ENCODE measurements at regions not wholly inside any gene's neighbourhood (a gene's known extent, or its start where the extent isn't known, plus 50 kb on each side); places are given as distances from the start of the nearest gene placed in this dataset.

DNA sequence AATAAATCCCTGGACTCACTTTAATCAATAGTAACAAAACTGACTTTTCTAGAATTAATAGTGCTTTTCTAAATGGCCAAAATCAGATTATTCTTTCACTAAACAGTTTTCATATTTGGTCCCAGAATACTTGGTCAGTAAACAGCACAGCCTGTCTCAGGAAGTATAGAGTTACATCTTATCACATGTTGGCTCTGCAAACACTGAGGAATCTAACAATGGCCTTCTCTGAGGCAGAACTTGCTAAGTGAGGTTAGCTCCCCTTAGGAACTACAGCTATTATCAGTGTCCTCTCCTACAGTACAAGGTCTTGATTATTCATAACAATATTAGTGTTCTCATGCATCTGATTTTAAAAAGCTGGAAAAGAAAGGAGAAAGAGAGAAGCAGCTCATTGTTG lies 1622.8 kb downstream of the HACE1 start:
- no peak for DNase-seq

DNA sequence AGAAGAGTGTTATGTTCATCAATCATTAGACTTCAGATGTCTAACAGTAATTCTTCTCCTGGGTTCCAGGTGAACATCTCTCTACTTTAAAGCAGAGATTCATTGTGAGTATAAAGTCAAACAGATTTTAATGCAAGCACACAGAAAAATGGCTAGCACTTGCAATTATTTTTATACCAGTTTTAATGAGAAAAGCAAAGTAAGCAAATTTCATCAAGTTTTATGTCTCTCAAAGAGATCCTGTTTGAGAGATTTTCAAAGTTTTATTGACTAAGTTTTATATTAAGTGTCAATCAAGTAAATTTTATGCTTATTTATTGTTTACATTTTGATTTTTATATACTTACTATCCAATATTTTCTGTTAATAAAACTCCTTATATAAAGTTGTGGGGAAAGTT lies 1628.5 kb downstream of the HACE1 start:
- DNase-seq = no peak

DNA sequence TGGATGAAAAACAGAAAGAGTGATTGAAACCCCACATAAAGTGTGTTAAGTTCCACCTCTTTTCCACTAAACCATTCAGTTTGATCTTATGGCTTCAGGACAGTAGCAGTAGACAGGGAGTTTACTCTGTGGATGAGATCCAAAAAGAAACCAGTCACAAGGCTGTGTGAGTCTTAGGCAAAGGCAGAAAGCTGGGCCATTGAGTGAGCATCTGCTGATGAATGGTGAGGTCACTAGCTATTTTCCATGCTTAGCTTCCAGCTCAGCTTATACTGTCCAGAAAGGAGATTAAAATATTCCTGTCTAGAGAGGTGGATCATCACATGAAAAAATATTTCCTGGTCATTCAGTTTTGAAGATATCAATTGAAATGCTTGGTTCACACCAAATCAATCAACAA lies 1643.9 kb downstream of the HACE1 start:
- DNase-seq = no peak

DNA sequence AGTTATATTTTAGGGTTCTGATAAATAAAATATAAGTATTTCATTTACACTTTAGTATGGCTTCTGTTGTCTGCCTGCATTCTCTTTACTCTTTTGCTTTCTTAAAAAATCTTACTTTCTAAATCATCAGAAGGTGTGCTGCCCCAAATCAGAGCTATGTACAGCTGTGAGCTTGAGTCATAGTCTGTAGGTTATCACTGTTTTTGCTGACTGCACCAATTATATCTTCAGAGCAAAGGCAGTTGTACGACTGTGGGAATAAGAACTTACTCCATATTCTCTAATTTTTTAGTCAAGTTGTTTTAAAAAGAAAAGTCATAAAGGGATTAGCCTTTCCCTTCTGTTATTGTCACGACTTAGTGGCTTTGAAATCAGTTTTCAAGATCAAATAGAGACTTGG lies 1649.0 kb downstream of the HACE1 start:
- DNase-seq = no peak

DNA sequence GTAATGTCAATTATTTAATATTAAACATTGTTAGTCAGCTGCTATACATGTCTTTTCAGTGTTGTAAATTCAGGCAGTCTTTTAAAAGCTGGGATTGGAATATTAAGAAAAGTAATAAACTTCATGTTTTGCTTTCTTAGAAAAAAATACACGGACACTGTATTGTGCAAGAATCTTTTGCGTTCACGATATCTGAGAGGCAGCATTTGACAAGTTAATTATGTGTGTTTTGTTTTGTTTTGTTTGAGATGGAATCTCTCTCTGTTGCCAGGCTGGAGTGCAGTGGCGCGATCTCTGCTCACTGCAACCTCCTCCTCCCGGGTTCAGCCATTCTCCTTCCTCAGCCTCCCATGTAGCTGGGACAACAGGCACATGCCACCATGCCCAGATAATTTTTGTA lies 1661.3 kb downstream of the HACE1 start:
- no peak for DNase-seq

DNA sequence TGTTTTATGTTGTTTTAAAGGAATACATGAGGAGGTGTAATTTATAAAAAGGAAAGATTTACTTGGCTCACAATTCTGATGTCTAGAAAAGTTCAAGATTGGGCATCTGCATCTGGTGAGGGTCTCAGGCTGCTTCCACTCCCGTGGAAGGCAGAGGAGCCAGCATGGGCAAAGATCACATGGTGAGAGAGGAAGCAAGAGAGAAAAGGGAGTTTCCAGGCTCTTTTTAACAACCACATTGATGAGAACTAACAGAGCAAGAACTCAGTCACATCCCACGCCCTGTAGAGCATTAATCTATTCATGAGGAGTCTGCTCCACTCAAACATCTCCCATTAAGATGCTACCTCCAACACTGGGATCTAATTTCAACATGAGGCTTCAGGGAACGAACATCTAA lies 1666.3 kb downstream of the HACE1 start:
- no peak for DNase-seq

DNA sequence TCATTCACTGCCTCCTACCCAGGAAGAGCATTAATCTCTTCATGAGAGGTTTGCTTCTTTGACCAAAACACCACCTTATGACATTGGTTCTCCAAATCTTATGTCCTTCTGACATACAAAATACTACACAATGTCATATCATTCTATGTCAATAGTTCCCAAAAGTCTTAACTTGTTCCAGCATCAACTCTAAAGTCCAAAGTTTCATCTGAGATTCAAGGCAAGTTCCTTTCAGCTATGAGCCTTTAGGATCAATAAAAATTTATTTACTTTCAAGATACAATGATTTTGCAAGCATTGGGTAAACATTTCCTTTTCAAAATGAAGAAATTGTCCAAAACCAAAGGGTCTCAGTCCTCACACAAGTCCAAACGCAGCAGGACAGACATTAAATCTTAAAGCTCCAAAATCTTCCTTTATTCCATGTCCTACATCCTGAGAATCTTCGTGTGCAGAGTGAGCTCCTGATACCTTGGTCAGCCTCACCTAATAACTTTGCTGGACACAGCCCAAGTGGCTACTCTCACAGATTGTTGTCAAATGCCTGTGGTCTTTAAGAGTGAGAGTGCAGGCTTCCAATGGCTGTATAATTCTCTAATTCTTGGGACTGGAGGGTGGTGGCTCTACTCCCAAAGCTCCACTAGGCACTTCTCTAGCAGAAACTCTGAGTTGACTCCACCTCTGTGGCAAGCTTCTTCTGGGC lies 1668.2 kb downstream of the HACE1 start:
- DNase-seq = no peak

DNA sequence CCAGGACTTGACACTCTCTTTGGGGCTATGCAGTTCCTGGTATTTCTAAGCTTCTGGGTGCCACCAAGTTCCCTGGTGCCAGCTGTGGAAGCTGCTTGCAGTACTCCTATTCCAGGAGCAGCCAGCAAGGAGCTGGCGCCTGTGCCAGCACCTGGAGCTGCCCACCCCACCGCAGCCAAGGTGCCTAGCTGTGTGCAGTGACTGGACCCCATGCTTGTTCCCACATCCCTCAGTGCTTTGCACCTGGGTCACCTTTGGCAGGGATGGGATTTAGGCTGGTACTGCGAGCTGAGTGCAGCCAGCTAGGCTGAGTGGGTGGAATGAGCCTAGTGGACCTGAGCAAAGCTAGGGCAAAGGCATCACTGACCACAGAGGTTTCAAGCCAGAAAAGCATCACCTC lies 1674.9 kb downstream of the HACE1 start:
- DNase-seq = no peak

DNA sequence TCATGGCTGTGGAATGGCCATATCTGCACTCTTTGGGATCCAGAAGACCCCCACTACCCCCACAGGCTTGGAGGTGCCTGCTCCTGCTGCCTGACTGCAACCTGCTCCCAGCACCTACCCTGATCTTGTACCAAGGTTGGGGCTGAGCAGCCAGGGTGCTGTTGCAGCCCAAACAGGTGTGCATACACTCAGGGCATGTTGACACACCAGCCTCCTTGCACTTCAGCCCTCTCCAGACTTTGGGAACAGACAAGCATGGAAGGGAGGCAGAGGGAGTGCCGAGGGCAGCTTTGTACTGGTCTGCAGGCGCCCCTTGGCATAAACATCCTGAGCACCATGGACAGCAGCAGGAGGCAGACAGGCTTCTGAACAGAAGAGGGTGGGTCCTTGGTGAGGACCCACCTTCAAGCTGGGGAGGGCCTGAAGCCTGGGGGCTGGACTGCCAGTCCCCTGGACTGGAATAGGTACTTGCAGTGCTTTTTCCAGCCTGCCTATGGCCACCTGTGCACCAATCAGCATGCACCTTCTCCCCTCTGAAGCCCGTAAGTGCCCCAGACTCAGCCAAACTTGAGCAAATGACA lies 1675.8 kb downstream of the HACE1 start:
- no peak for DNase-seq

DNA sequence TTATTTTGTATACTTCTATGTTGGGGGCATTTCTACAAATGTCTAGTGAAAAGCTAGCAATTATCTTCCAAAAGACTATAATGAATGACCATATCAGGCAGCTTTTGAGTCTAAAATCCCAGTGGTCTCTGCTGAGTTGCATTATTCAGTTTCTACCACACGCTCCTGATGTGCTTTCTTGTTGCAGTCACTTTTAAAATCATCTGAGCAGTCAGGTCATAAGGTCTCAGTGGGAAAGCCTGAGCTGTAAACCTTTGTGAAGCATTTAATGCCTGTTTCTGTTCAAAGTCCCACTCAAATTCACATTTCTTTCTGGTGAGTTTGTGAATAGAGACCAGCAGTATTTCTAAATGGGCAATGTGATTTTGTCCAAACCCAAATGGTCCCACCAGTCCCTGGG lies 1681.5 kb downstream of the HACE1 start:
- no peak for DNase-seq

DNA sequence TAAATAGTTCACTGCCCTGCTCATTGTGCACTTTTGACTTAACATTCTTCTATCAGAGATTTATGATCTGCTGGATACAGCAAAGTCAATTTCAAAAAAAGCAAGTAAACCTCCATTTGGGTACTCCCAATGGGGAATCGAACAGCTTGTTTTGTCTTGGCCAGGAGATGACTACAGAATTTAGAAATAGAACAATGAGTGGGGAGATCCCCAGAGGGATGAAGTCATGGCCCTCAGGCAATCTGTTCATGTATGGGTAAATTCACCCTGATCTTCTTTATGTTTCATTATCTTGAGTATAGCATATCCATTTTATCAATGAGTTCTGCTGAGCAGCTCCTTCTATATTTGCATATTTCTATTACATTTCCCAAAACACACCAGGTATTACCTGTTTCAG lies 1681.9 kb downstream of the HACE1 start:
- DNase-seq = no peak

DNA sequence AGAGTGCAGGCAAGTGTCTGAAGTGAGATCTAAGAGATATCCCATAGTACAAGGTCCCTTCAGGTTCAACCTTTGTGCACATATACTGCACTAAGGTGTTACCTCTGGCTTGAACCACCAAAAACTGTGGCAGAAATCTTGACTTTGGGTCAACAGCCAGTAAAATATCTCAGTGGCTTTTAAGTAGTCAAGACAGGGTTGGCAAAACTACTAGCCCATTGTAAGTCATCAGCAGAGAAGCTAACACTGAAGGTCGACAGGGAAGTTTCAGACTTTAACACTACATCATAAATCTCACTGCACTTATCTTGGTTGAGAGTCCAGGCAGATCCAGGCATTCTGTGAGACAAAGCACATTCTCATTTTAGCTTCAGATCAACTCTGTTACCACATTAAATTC lies 1684.7 kb downstream of the HACE1 start:
- no peak for DNase-seq

DNA sequence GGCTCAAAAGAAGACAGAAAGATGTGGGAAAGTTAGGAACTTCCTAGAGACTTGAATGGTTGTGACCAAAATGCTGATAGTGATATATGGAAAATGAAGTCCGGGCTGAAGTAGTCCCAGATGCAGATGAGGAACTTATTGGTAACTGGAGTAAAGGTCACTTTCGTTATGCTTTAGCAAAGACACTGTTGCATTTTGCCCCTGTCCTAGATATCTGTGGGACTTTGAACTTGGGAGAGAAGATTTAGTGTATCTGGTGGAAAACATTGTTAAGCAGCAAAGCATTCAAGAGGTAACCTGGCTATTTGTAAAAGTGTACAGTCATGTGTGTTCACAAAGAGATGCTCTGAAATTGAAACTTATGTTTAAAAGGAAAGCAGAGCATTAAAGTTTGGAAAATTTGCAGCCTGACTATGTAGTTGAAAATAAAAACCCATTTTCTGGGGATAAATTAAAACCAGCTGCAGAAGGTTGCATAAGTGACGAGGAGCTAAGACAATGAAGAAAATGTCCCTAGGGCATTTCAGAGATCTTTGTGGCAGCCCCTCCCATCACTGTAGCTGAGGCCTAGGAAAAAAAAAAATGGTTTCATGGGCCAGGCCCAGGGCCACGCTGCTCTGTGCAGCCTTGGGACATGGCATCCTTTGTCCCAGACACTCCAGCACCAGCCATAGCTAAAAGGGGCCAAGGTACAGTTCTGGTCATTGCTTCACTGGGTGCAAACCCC lies 1692.2 kb downstream of the HACE1 start:
- DNase-seq = no peak

DNA sequence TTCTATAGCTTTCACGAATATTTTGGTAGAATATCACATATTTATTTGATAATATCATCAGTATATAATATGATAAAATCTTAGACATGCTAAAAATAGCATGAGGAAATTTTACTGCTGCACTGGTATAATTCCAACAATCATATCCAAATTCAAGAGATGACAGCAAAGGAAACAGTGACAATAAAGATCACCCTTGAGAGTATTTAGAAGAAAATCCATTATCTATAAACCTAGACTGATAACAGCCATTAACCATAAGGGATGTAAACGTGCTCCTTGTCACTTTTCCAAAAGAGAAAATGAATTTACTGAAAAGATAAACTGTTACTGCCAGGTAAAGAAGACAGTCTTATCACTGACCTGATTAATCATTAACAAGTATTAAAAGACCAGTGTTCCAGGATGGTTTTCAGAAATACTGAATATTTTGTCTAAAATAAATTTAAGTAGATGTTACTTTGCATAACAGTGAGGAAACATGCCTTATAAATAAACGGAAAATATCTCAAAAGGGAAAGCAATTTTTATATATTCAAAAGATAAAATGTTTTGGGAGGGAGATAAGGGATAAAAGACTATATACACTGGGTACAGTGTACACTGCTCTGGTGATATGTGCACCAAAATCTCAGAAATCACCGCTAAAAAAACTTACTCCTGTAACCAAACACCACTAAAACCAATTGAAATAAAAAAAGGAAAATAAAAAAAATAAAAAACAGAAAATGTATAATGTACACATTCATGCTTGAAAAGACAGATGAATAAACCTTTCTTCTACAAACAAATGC lies 1704.7 kb downstream of the HACE1 start:
- no peak for DNase-seq

DNA sequence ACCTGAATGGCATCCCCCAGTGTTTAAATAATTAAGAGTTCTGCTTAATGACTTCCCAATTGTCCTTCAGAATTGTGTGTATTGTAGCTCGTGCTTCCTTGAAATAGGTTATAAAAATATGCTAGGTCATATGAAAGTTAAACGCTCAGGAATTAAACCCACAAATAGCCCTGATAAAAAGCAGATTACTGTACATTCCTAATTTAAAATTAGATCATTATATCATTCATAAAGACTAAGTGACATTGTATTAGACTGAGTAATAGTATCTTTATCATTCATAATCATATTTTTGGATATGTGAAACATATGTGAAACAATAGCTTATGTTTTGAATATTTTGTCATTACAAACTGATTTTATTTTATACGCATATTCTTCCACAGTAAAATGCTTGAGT lies 1706.7 kb downstream of the HACE1 start:
- no peak for DNase-seq

DNA sequence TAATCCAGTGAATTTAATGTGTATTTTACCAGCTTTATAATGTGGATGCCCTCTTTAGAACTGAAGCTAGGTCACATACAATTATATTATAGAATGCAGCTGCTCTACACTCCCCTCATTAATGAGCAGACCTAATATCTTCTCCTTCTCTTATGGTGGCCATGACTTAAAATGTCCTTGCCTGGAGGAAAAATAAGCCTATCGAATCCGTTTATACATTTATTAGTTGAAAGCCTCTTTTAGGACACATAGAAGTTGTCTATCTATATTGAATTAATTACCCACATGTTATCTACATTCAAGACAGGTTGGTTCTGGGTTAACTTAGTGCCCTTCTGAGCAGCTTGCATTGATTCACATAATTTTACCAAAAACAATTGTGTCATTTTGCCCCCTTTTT lies 1716.8 kb downstream of the HACE1 start:
- no peak for DNase-seq

DNA sequence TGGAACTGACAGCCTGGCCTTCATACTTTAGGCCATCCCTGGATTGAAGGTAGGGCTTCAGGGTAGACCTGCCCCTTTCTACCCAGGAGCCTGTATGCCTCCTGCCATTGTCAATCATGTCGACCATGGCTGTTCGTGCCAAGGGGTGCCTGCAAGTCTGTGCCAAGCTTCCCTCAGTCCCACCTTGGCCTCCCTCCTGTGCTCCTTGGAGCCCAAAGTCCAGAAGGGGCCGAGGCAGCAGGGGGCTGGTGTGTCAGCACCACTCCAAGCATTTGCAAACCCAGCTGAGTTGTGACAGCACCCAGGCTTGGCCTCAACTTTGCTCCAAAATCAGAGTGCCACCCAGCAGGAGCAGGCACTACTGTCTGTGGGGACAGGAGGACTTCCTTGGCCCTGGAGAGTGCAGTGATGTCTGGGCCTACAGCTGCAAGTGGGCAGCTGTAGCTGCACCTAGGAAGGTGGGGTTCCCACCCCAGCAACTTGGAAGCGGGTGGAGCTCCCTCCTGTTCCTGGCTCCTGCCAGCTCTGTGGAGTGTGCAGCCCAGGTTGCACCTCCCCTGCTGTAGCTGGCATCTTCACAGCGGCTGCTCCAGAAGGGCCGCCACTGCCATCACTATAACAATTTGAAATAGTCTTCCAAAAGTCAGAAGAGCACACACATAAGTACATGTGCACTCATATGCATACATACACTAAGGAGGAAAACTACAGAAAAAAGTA lies 1719.3 kb downstream of the HACE1 start:
- no peak for DNase-seq

DNA sequence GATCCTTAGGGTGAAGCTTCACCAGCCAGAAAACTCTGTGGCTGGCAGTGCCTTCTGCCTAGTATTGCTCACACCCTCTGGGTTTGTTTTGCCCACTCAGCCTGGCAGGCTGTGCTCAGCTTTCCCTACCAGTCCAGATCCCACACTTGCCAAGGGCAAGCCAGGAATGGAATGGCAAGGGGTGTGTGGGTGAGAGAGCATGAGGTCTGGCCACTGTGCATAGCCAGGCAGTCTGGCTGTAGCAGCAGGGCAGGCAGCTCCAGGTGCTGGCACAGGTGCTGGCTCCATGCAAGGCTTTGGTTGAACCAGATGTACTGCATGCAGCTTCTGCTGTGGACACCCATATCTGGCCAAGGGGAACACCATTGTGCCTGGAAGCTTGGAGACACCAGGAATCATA lies 1720.3 kb downstream of the HACE1 start:
- no peak for DNase-seq

DNA sequence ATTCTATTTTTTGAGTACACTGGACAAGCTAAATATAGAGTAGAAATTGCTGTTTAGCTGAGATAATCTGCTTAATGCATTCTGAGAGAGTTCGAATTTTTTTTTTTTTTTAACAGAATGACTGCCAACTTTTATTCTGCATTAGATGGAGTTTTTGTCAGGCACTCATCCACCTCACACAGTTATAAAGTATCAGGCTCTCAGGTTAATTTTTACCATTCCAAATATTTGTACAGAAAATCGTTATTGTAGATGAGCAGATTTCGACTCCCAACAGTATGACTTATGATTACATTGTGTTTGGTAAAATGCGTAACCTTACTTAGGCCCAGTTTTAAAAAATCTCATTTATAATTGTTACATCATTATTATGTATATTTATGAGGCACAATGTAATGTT lies 1731.0 kb downstream of the GRIK2 start:
- DNase-seq = no peak

DNA sequence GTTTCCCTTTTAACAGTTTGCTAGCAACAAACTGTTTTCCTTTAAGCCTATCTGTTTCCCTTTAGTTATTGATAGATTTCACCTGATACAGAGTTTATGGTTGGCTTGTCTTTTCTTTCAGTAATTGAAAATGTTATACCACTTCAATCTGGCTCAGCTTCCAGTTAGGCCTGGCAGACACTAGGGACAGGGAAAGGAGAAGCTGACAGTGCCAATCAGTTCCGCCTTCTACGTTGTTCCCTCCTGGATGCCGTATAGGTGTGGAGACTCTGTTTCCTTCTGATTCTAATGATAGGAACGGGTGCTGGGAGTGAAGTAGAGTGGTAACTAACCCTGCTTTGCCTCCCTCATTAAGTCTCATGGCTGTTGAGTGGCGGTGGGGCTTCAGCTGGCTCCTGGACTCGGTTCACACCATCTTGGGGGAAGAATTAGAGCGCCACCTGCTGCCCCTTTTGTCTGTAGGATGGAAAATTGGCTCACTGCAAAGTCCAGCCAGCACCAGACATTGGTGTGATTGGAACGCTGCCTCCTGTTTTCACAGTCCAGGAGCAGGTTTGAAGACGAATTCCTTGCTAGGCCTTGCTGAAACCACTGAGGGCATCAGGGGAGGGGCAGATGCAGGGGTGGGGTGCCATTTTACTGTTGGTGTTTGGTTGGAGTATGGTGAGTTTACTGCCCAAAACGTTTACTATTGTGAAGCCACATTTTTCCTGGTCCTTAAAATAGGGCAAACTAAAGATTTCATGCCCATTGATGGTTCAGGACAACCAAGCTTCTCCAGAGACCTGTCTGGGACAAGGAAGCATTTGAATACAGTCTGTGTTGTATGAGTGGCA lies 1729.5 kb downstream of the GRIK2 start:
- peak; percentile 26 to 31 for DNase-seq

DNA sequence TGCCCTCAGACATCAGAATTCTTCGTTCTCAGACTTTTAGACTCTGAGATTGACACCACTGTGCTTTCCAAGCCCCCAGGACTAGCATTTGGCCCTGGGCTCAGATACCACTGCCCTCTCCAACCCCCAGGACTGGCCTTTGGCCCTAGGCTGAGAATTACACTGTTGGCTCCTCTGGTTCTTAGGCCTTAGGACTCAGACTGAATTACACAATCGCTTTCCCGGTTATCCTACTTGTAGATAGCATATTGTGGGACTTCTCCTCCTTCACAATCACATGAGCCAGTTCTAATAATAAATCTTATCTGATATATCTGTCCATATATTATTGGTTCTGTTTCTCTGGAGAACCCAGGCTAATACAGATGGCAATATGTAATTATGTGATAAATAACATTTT lies 1725.5 kb downstream of the GRIK2 start:
- DNase-seq = no peak

DNA sequence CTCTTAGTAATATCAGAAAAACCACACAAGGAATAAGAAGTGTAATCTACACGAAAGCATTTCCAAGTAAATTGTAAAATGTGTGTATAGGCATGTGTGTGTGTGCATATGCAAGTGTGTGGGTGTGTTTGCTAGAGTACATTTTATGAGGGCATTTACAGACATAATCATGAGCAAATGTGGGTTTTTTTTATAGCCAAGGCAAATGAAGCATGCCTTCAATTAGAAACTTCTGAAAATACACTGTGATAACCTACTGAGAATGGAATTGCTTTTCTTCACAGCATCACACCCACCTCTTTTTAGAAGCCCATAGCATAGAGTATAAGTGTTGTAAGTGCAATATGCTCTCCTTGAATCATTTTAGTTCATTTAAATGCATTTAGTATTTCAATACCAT lies 1721.1 kb downstream of the GRIK2 start:
- no peak for DNase-seq

All from activated T-cell treated with anti-CD3 and anti-CD28 coated beads, Interleukin-2, amount 50 U/mL, for 48 hours (primary cell).